WTC11 (cell line): ENCODE measurements at regions not wholly inside any gene's neighbourhood (a gene's known extent, or its start where the extent isn't known, plus 50 kb on each side); places are given as distances from the start of the nearest gene placed in this dataset.

Experiments
- ATAC-seq: fragments of 200-7000 bp; cut with Tn5 transposase; 2 replicates; pipeline ENCODE4 v1.10.0; 2021; ENCODE audit warnings: mild to moderate bottlenecking, moderate library complexity
- CTCF ChIA-PET: fragments of 300-600 bp; sonication (Branson Sonifier 250); formaldehyde crosslinking; loops from one replicate; lab custom pipeline; 2021; ENCODE audit warnings: antibody characterized with exemption; lab: Charles Lee
- POLR2A ChIA-PET: fragments of 350-600 bp; sonication (Branson Sonifier 250); formaldehyde crosslinking; loops from one replicate; lab custom pipeline; 2021; ENCODE audit warnings: antibody characterized with exemption; lab: Charles Lee
- DNase-seq: peaks from one replicate; pipeline ENCODE4 v3.0.0; 2021; ENCODE audit warnings: low spot score
- H3K27ac Mint-ChIP-seq: 2 replicates; pipeline ENCODE4 v1.8.0; 2021; ENCODE audit warnings: mixed read lengths
- H3K27me3 Mint-ChIP-seq: 2 replicates; pipeline ENCODE4 v1.8.0; 2021; ENCODE audit warnings: low read depth, mild to moderate bottlenecking, moderate library complexity, mixed read lengths
- H3K36me3 Mint-ChIP-seq: 2 replicates; pipeline ENCODE4 v1.8.0; 2021; ENCODE audit warnings: mixed read lengths
- H3K4me1 Mint-ChIP-seq: 2 replicates; pipeline ENCODE4 v1.8.0; 2022; ENCODE audit warnings: mixed read lengths
- H3K4me3 Mint-ChIP-seq: 2 replicates; pipeline ENCODE4 v1.8.0; 2021; ENCODE audit warnings: mild to moderate bottlenecking, moderate library complexity, mixed read lengths
- H3K9me3 Mint-ChIP-seq: 2 replicates; pipeline ENCODE4 v1.8.0; 2021; ENCODE audit warnings: mixed read lengths
- CREB1 ChIP-seq: sonication (generic); formaldehyde crosslinking; IDR thresholded peaks from 2 replicates; pipeline ENCODE4 v1.8.0; 2023; ENCODE audit warnings: mild to moderate bottlenecking, missing genetic modification reagents
- EMX1 ChIP-seq: fragments of 250-450 bp; sonication (Bioruptor Pico); IDR thresholded peaks from 2 replicates; pipeline ENCODE4 v1.8.0; 2021; ENCODE audit warnings: mild to moderate bottlenecking
- ETV6 ChIP-seq: sonication (generic); formaldehyde crosslinking; IDR thresholded peaks from 2 replicates; pipeline ENCODE4 v1.8.1; 2022; ENCODE audit warnings: mild to moderate bottlenecking, missing genetic modification reagents
- GTF2I ChIP-seq: fragments of 250-450 bp; sonication (Bioruptor Pico); conservative IDR thresholded peaks from 2 replicates; pipeline ENCODE4 v1.4.0; 2021; ENCODE audit warnings: mild to moderate bottlenecking
- JAZF1 ChIP-seq: fragments of 250-450 bp; sonication (Bioruptor Pico); IDR thresholded peaks from 2 replicates; pipeline ENCODE4 v1.9.0; 2021; ENCODE audit warnings: moderate library complexity, mild to moderate bottlenecking, inconsistent platforms
- MXD4 ChIP-seq: fragments of 250-450 bp; sonication (Bioruptor Pico); IDR thresholded peaks from 2 replicates; pipeline ENCODE4 v1.8.0; 2021; ENCODE audit warnings: mild to moderate bottlenecking, moderate library complexity, borderline replicate concordance
- MYBL2 ChIP-seq: sonication (generic); formaldehyde crosslinking; IDR thresholded peaks from 2 replicates; pipeline ENCODE4 v1.8.1; 2023; ENCODE audit warnings: mild to moderate bottlenecking, moderate library complexity, missing genetic modification reagents
- NR2C2 ChIP-seq: sonication (generic); formaldehyde crosslinking; IDR thresholded peaks from 2 replicates; pipeline ENCODE4 v1.8.0; 2022; ENCODE audit warnings: mild to moderate bottlenecking, missing genetic modification reagents
- TEAD4 ChIP-seq: sonication (generic); formaldehyde crosslinking; IDR thresholded peaks from 2 replicates; pipeline ENCODE4 v1.8.0; 2022; ENCODE audit warnings: mild to moderate bottlenecking, missing genetic modification reagents
- ZBTB21 ChIP-seq: sonication (generic); formaldehyde crosslinking; IDR thresholded peaks from 2 replicates; pipeline ENCODE4 v1.8.1; 2023; ENCODE audit warnings: mild to moderate bottlenecking, missing genetic modification reagents, borderline replicate concordance
- ZNF121 ChIP-seq: sonication (generic); formaldehyde crosslinking; IDR thresholded peaks from 2 replicates; pipeline ENCODE4 v1.8.0; 2023; ENCODE audit warnings: missing genetic modification reagents
- ZNF138 ChIP-seq: sonication (generic); formaldehyde crosslinking; conservative IDR thresholded peaks from 2 replicates; pipeline ENCODE4 v1.8.1; 2022; ENCODE audit warnings: mild to moderate bottlenecking, moderate library complexity, missing genetic modification reagents
- ZNF396 ChIP-seq: fragments of 250-450 bp; sonication (Bioruptor Pico); IDR thresholded peaks from 2 replicates; pipeline ENCODE4 v1.8.0; 2021; ENCODE audit warnings: mild to moderate bottlenecking, moderate library complexity, borderline replicate concordance
- ZNF416 ChIP-seq: fragments of 250-450 bp; sonication (Bioruptor Pico); IDR thresholded peaks from 2 replicates; pipeline ENCODE4 v1.9.0; 2021; ENCODE audit warnings: mild to moderate bottlenecking, inconsistent platforms
- ZNF423 ChIP-seq: fragments of 250-450 bp; sonication (Bioruptor Pico); IDR thresholded peaks from 2 replicates; pipeline ENCODE4 v2.1.2; 2022; ENCODE audit warnings: mild to moderate bottlenecking, moderate library complexity
- TF ChIP-seq, protein P1 (sequence below): fragments of 250-450 bp; sonication (Bioruptor Pico); IDR thresholded peaks from 2 replicates; pipeline ENCODE4 v1.9.0; 2021; ENCODE audit warnings: mild to moderate bottlenecking, borderline replicate concordance
- TF ChIP-seq, protein P2 (sequence below): sonication (generic); formaldehyde crosslinking; IDR thresholded peaks from 2 replicates; pipeline ENCODE4 v1.8.0; 2022; ENCODE audit warnings: mild to moderate bottlenecking, missing genetic modification reagents
- TF ChIP-seq, protein P3 (sequence below): sonication (generic); formaldehyde crosslinking; IDR thresholded peaks from 2 replicates; pipeline ENCODE4 v1.8.1; 2022; ENCODE audit warnings: mild to moderate bottlenecking, missing genetic modification reagents, moderate library complexity, borderline replicate concordance
- TF ChIP-seq, protein P4 (sequence below): fragments of 250-450 bp; sonication (Bioruptor Pico); IDR thresholded peaks from 2 replicates; pipeline ENCODE4 v1.9.0; 2021; ENCODE audit warnings: moderate library complexity, mild to moderate bottlenecking, inconsistent platforms, borderline replicate concordance
- TF ChIP-seq, protein P5 (sequence below): sonication (generic); formaldehyde crosslinking; conservative IDR thresholded peaks from 2 replicates; pipeline ENCODE4 v1.8.1; 2022; ENCODE audit warnings: mild to moderate bottlenecking, missing genetic modification reagents
- TF ChIP-seq, protein P6 (sequence below): sonication (generic); formaldehyde crosslinking; IDR thresholded peaks from 2 replicates; pipeline ENCODE4 v1.8.0; 2023; ENCODE audit warnings: mild to moderate bottlenecking, missing genetic modification reagents
- TF ChIP-seq, protein P7 (sequence below): sonication (generic); formaldehyde crosslinking; IDR thresholded peaks from 2 replicates; pipeline ENCODE4 v1.8.0; 2022; ENCODE audit warnings: missing genetic modification reagents
- TF ChIP-seq, protein P8 (sequence below): sonication (generic); formaldehyde crosslinking; IDR thresholded peaks from 2 replicates; pipeline ENCODE4 v1.8.0; 2022; ENCODE audit warnings: mild to moderate bottlenecking, missing genetic modification reagents

DNA sequence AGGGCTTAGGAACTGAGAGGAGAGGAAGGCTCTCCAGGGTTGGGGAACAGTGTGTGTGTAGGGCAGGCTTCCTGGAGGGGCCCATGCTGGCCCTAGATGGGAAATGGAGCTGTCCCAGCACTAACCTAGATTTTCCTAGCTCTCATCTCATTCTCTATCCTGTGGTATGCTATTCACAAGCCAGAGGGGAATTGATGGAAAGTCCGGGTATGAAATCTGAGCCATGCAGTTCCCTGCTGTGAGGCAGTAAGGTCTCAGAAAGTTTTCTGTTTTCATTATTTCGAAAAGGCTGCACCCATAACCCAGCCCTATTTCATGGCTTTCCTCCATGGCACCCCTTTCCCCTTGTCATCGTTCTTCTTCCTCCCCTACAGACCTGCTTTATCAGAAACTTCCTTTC lies 220.3 kb downstream of the RPS24 start (continued):
- TF ChIP-seq ETV6 = no peak
- TF ChIP-seq TEAD4 (CRISPR knock-in tag) = no peak
- TF ChIP-seq, protein P1, sequence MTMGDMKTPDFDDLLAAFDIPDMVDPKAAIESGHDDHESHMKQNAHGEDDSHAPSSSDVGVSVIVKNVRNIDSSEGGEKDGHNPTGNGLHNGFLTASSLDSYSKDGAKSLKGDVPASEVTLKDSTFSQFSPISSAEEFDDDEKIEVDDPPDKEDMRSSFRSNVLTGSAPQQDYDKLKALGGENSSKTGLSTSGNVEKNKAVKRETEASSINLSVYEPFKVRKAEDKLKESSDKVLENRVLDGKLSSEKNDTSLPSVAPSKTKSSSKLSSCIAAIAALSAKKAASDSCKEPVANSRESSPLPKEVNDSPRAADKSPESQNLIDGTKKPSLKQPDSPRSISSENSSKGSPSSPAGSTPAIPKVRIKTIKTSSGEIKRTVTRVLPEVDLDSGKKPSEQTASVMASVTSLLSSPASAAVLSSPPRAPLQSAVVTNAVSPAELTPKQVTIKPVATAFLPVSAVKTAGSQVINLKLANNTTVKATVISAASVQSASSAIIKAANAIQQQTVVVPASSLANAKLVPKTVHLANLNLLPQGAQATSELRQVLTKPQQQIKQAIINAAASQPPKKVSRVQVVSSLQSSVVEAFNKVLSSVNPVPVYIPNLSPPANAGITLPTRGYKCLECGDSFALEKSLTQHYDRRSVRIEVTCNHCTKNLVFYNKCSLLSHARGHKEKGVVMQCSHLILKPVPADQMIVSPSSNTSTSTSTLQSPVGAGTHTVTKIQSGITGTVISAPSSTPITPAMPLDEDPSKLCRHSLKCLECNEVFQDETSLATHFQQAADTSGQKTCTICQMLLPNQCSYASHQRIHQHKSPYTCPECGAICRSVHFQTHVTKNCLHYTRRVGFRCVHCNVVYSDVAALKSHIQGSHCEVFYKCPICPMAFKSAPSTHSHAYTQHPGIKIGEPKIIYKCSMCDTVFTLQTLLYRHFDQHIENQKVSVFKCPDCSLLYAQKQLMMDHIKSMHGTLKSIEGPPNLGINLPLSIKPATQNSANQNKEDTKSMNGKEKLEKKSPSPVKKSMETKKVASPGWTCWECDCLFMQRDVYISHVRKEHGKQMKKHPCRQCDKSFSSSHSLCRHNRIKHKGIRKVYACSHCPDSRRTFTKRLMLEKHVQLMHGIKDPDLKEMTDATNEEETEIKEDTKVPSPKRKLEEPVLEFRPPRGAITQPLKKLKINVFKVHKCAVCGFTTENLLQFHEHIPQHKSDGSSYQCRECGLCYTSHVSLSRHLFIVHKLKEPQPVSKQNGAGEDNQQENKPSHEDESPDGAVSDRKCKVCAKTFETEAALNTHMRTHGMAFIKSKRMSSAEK = no peak
- TF ChIP-seq GTF2I = no peak
- TF ChIP-seq, protein P2, sequence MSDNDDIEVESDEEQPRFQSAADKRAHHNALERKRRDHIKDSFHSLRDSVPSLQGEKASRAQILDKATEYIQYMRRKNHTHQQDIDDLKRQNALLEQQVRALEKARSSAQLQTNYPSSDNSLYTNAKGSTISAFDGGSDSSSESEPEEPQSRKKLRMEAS (CRISPR knock-in tag) = no peak
- no peak for TF ChIP-seq ZNF416 (CRISPR knock-in tag)
- no peak for TF ChIP-seq ZNF396 (CRISPR knock-in tag)

DNA sequence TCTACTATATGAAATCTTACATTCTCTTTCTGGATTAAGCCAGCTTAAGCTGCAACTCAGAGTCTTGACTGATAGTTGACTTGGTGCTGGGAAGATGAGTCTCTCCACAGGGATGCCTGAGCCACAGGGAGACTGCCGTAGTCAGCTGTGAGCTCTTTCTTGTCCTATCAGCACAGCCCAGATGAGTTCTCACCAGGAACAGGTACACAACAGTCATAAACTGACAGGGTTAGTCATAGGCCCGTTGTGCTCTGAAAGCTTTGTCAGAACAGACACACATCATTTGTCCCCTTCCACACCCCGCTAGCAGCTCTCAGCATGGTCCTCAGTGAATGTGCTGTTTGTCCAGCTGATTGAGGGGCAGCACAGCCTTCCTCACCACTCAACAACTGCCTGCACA lies 221.6 kb downstream of the RPS24 start:
- POLR2A ChIA-PET = no interaction called here
- Mint-ChIP-seq H3K27me3 (no peaks in the 10 kb centered on the region), H3K4me3 (no peak overlapping the region), H3K4me1 (no peaks in the 10 kb centered on the region), H3K27ac (no peak overlapping the region), H3K36me3 (no peaks in the 10 kb centered on the region), H3K9me3 (no peaks in the 10 kb centered on the region)
- DNase-seq = no peak
- no peak for ATAC-seq
- CTCF ChIA-PET = interaction anchor here (0.7 to 1.1 kb wide), 2 partner anchors 23 to 208 kb away, joined by 3 read pairs; no protein-coding TSS in a partner anchor
- TF ChIP-seq, protein P3, sequence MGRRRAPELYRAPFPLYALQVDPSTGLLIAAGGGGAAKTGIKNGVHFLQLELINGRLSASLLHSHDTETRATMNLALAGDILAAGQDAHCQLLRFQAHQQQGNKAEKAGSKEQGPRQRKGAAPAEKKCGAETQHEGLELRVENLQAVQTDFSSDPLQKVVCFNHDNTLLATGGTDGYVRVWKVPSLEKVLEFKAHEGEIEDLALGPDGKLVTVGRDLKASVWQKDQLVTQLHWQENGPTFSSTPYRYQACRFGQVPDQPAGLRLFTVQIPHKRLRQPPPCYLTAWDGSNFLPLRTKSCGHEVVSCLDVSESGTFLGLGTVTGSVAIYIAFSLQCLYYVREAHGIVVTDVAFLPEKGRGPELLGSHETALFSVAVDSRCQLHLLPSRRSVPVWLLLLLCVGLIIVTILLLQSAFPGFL (CRISPR knock-in tag) = no peak
- no peak for TF ChIP-seq NR2C2
- no peak for TF ChIP-seq ZNF121
- TF ChIP-seq TEAD4 (CRISPR knock-in tag) = no peak
- TF ChIP-seq ZBTB21 (CRISPR knock-in tag) = no peak
- no peak for TF ChIP-seq JAZF1
- TF ChIP-seq, protein P4, sequence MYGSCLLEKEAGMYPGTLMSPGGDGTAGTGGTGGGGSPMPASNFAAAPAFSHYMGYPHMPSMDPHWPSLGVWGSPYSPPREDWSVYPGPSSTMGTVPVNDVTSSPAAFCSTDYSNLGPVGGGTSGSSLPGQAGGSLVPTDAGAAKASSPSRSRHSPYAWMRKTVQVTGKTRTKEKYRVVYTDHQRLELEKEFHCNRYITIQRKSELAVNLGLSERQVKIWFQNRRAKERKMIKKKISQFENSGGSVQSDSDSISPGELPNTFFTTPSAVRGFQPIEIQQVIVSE (CRISPR knock-in tag) = no peak
- no peak for TF ChIP-seq MYBL2
- TF ChIP-seq, protein P5, sequence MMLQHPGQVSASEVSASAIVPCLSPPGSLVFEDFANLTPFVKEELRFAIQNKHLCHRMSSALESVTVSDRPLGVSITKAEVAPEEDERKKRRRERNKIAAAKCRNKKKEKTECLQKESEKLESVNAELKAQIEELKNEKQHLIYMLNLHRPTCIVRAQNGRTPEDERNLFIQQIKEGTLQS (CRISPR knock-in tag) = no peak
- no peak for TF ChIP-seq EMX1
- no peak for TF ChIP-seq MXD4
- no peak for TF ChIP-seq CREB1 (CRISPR knock-in tag)
- no peak for TF ChIP-seq ZNF138 (CRISPR knock-in tag)
- TF ChIP-seq, protein P6, sequence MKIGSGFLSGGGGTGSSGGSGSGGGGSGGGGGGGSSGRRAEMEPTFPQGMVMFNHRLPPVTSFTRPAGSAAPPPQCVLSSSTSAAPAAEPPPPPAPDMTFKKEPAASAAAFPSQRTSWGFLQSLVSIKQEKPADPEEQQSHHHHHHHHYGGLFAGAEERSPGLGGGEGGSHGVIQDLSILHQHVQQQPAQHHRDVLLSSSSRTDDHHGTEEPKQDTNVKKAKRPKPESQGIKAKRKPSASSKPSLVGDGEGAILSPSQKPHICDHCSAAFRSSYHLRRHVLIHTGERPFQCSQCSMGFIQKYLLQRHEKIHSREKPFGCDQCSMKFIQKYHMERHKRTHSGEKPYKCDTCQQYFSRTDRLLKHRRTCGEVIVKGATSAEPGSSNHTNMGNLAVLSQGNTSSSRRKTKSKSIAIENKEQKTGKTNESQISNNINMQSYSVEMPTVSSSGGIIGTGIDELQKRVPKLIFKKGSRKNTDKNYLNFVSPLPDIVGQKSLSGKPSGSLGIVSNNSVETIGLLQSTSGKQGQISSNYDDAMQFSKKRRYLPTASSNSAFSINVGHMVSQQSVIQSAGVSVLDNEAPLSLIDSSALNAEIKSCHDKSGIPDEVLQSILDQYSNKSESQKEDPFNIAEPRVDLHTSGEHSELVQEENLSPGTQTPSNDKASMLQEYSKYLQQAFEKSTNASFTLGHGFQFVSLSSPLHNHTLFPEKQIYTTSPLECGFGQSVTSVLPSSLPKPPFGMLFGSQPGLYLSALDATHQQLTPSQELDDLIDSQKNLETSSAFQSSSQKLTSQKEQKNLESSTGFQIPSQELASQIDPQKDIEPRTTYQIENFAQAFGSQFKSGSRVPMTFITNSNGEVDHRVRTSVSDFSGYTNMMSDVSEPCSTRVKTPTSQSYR (CRISPR knock-in tag) = no peak
- TF ChIP-seq, protein P7, sequence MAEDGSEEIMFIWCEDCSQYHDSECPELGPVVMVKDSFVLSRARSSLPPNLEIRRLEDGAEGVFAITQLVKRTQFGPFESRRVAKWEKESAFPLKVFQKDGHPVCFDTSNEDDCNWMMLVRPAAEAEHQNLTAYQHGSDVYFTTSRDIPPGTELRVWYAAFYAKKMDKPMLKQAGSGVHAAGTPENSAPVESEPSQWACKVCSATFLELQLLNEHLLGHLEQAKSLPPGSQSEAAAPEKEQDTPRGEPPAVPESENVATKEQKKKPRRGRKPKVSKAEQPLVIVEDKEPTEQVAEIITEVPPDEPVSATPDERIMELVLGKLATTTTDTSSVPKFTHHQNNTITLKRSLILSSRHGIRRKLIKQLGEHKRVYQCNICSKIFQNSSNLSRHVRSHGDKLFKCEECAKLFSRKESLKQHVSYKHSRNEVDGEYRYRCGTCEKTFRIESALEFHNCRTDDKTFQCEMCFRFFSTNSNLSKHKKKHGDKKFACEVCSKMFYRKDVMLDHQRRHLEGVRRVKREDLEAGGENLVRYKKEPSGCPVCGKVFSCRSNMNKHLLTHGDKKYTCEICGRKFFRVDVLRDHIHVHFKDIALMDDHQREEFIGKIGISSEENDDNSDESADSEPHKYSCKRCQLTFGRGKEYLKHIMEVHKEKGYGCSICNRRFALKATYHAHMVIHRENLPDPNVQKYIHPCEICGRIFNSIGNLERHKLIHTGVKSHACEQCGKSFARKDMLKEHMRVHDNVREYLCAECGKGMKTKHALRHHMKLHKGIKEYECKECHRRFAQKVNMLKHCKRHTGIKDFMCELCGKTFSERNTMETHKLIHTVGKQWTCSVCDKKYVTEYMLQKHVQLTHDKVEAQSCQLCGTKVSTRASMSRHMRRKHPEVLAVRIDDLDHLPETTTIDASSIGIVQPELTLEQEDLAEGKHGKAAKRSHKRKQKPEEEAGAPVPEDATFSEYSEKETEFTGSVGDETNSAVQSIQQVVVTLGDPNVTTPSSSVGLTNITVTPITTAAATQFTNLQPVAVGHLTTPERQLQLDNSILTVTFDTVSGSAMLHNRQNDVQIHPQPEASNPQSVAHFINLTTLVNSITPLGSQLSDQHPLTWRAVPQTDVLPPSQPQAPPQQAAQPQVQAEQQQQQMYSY (CRISPR knock-in tag) = no peak
- no peak for TF ChIP-seq ZNF423 (CRISPR knock-in tag)
- TF ChIP-seq, protein P8, sequence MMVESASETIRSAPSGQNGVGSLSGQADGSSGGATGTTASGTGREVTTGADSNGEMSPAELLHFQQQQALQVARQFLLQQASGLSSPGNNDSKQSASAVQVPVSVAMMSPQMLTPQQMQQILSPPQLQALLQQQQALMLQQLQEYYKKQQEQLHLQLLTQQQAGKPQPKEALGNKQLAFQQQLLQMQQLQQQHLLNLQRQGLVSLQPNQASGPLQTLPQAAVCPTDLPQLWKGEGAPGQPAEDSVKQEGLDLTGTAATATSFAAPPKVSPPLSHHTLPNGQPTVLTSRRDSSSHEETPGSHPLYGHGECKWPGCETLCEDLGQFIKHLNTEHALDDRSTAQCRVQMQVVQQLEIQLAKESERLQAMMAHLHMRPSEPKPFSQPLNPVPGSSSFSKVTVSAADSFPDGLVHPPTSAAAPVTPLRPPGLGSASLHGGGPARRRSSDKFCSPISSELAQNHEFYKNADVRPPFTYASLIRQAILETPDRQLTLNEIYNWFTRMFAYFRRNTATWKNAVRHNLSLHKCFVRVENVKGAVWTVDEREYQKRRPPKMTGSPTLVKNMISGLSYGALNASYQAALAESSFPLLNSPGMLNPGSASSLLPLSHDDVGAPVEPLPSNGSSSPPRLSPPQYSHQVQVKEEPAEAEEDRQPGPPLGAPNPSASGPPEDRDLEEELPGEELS = no peak
